ENCODE measurements at regions not wholly inside any gene's neighbourhood (a gene's known extent, or its start where the extent isn't known, plus 50 kb on each side); places are given as distances from the start of the nearest gene placed in this dataset.

GRCh38 chr9:108489567-108489966, 366.2 kb downstream of the ACTL7B start:
- Histone ChIP-seq H3K4me3 (no peak overlapping the region), H3K9me3 (replicated peaks) (no peaks in the 10 kb centered on the region)
- no peak for DNase-seq (ENCODE audit: low read depth in 1 of 2, low spot score in 2 of 2)

DNA sequence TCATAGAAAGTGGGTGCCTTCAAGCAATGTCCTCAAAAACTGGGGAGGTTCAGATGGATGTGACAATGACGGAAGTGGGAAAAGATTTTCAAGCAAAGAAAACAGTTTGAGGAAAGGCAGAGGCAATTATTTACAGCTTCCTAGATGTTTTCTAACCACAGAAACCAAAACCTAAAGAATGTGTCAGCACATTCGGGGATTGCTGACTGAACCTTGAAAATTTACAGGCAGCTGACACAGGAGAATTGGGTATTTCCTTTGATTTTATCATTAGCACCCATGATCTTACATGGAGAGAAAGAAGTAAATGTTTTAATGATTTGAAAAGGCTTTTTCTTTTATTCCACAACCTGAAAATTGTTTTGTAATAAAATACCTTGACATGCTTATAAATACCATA, 369.0 kb downstream of the ACTL7B start:
- no peaks in the 10 kb centered on the region for H3K36me3 ChIP-seq
- H3K4me1 ChIP-seq (replicated peaks): peaks cover 12% of the 10 kb centered on the region
- no peaks in the 10 kb centered on the region for H3K27me3 ChIP-seq (replicated peaks)
- H3K4me3 ChIP-seq: no peak overlapping the region
- DNase-seq (ENCODE audit: low read depth in 1 of 2, low spot score in 2 of 2): peak in 1 of 2 experiments; percentile 28
- H3K9me3 ChIP-seq (replicated peaks): no peaks in the 10 kb centered on the region
- H3K27ac ChIP-seq: no peak overlapping the region

More at GRCh38 chr9:108489567-108489966, 366.2 kb downstream of the ACTL7B start:
- H3K27me3 ChIP-seq (replicated peaks): no peaks in the 10 kb centered on the region
- H3K4me1 ChIP-seq (replicated peaks): peaks cover 12% of the 10 kb centered on the region
- no peak overlapping the region for H3K27ac ChIP-seq
- no peaks in the 10 kb centered on the region for H3K36me3 ChIP-seq

DNA sequence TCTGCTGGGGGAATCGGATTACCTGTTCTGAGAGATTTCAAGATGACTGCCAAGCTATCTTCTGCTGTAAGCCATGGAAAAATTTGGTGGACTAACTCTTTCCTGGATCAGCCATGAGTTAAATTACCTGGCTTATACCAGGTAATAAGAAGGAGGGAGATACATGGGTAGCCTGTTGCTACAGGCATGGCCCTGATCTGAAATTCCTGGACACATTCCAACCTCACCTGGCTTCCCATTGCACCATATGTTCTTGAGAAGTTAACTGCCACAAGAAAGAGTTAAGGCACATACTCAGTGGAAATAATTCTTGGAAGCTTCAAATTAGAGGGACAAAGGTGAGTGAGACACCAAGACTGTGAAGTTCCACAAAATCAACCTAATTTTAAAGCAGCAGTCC, 371.3 kb downstream of the ACTL7B start:
- no peaks in the 10 kb centered on the region for H3K36me3 ChIP-seq
- H3K27ac ChIP-seq: no peak overlapping the region
- H3K4me1 ChIP-seq (replicated peaks): peaks cover 12% of the 10 kb centered on the region
- no peaks in the 10 kb centered on the region for H3K9me3 ChIP-seq (replicated peaks)
- DNase-seq (ENCODE audit: low read depth in 1 of 2, low spot score in 2 of 2): no peak
- no peaks in the 10 kb centered on the region for H3K27me3 ChIP-seq (replicated peaks)
- no peak overlapping the region for H3K4me3 ChIP-seq

GRCh38 chr9:108483676-108484075, 372.1 kb downstream of the ACTL7B start:
- Histone ChIP-seq H3K4me3 (no peak overlapping the region), H3K4me1 (replicated peaks) (peaks cover 14% of the 10 kb centered on the region), H3K9me3 (replicated peaks) (no peaks in the 10 kb centered on the region), H3K36me3 (no peaks in the 10 kb centered on the region), H3K27ac (no peak overlapping the region), H3K27me3 (replicated peaks) (no peaks in the 10 kb centered on the region)
- DNase-seq (ENCODE audit: low read depth in 1 of 2, low spot score in 2 of 2): no peak

DNA sequence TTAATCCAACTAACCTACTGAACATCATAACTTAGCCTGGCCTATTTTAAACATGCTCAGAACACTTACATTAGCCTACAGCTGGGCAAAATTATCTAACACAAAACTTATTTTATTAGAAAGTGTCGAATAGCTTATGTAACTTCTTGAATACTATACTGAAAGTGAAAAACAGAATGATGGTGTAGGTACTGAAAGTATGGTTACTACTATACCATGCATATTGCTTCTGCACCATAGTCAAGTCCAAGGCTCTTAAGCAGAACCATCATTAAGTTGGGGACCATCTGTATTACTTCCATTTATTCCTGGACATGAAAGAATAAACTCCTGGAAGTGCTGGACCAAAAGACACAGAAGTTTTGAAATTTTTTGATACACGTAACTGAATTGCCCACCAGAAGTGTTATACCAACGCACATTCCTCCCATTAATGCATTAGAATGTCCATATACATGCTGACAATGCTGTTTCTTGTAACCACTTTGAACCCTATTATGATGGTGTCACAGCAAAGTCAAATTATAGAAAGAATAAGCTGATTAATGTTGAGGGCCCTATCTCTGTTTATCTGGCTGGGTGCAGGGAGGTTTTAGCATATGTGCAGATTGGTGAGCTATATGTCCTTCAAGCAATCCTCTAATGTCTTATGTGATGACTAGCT, 375.7 kb downstream of the ACTL7B start:
- Histone ChIP-seq H3K4me3 (no peak overlapping the region), H3K4me1 (replicated peaks) (peaks cover 32% of the 10 kb centered on the region), H3K36me3 (no peaks in the 10 kb centered on the region), H3K27ac (no peak overlapping the region), H3K9me3 (replicated peaks) (no peaks in the 10 kb centered on the region), H3K27me3 (replicated peaks) (no peaks in the 10 kb centered on the region)
- DNase-seq (ENCODE audit: low read depth in 1 of 2, low spot score in 2 of 2): no peak

- H3K4me3 ChIP-seq: no peak overlapping the region
- H3K27me3 ChIP-seq (replicated peaks): no peaks in the 10 kb centered on the region
- H3K4me1 ChIP-seq (replicated peaks): peaks cover 44% of the 10 kb centered on the region
- no peaks in the 10 kb centered on the region for H3K9me3 ChIP-seq (replicated peaks)
- peak overlapping the region; percentile 87 for H3K27ac ChIP-seq
- no peaks in the 10 kb centered on the region for H3K36me3 ChIP-seq
- DNase-seq (ENCODE audit: low read depth in 1 of 2, low spot score in 2 of 2): peak; percentile 50 to 79
Observed at GRCh38 chr9:108478431-108479332, 377.1 kb downstream of the ACTL7B start.

- no peaks in the 10 kb centered on the region for H3K36me3 ChIP-seq
- H3K4me1 ChIP-seq (replicated peaks): peaks cover 55% of the 10 kb centered on the region
- no peaks in the 10 kb centered on the region for H3K9me3 ChIP-seq (replicated peaks)
- peak in 1 of 2 experiments; percentile 55 for DNase-seq (ENCODE audit: low read depth in 1 of 2, low spot score in 2 of 2)
- H3K27me3 ChIP-seq (replicated peaks): no peaks in the 10 kb centered on the region
- peak overlapping the region; percentile 87 for H3K27ac ChIP-seq
- no peak overlapping the region for H3K4me3 ChIP-seq
Observed at GRCh38 chr9:108477529-108478006, 378.2 kb downstream of the ACTL7B start.

DNA sequence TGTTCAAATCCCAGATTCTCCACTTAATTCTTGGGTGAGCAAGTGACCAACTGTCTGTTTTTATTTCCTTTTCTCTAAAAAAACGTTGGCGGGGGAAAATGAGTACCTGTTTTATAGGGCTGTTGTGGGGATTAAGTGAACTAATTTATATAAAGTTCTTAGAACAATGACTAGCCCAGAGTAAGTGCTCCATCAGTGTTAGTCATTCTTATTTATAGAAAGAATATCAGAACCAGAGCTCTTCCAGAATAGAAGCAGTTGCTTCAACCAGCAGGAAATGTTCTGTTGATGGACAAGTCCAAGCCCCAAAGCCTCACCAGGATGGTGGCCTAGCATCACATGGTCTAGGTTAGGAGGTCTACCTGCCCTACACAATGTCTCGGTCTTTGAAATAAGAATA, 379.2 kb downstream of the ACTL7B start:
- DNase-seq (ENCODE audit: low read depth in 1 of 2, low spot score in 2 of 2): peak in 1 of 2 experiments; percentile 25
- H3K9me3 ChIP-seq (replicated peaks): no peaks in the 10 kb centered on the region
- no peaks in the 10 kb centered on the region for H3K27me3 ChIP-seq (replicated peaks)
- H3K36me3 ChIP-seq: no peaks in the 10 kb centered on the region
- H3K27ac ChIP-seq: peak overlapping the region; percentile 87
- H3K4me3 ChIP-seq: no peak overlapping the region
- peaks cover 55% of the 10 kb centered on the region for H3K4me1 ChIP-seq (replicated peaks)

DNA sequence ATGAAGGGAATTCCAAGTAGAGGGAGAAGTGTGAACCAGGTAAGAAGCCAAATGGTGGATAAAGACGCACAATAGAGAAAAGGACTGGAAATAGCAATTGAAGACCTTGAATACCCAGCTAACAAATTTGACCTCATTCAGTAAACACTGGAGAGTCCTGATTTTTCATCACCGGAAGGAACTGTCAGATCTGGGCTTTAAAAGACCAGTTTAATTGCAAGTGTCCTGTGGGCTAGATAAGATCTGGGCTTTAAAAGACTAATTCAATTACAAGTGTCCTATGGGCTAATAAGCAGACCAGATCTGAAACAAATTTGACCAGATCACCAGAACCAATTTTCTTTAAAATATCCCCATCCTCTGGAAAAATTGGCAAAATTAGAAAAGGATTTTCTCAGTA, 380.0 kb downstream of the ACTL7B start:
- Histone ChIP-seq H3K27me3 (replicated peaks) (no peaks in the 10 kb centered on the region), H3K4me3 (no peak overlapping the region), H3K36me3 (no peaks in the 10 kb centered on the region), H3K4me1 (replicated peaks) (peaks cover 55% of the 10 kb centered on the region), H3K27ac (no peak overlapping the region), H3K9me3 (replicated peaks) (no peaks in the 10 kb centered on the region)
- no peak for DNase-seq (ENCODE audit: low read depth in 1 of 2, low spot score in 2 of 2)

- H3K36me3 ChIP-seq: no peaks in the 10 kb centered on the region
- H3K27ac ChIP-seq: peak overlapping the region; percentile 80
- DNase-seq (ENCODE audit: low read depth in 1 of 2, low spot score in 2 of 2): no peak
- H3K4me1 ChIP-seq (replicated peaks): peaks cover 63% of the 10 kb centered on the region
- H3K27me3 ChIP-seq (replicated peaks): no peaks in the 10 kb centered on the region
- H3K4me3 ChIP-seq: no peak overlapping the region
- H3K9me3 ChIP-seq (replicated peaks): no peaks in the 10 kb centered on the region
Observed at GRCh38 chr9:108474356-108474755, 381.4 kb downstream of the ACTL7B start.

GRCh38 chr9:108473209-108474112, 382.3 kb downstream of the ACTL7B start:
- no peaks in the 10 kb centered on the region for H3K9me3 ChIP-seq (replicated peaks)
- no peak overlapping the region for H3K4me3 ChIP-seq
- peak overlapping the region; percentile 80 for H3K27ac ChIP-seq
- DNase-seq (ENCODE audit: low read depth in 1 of 2, low spot score in 2 of 2): peak; percentile 51 to 85
- no peaks in the 10 kb centered on the region for H3K36me3 ChIP-seq
- H3K27me3 ChIP-seq (replicated peaks): no peaks in the 10 kb centered on the region
- peaks cover 63% of the 10 kb centered on the region for H3K4me1 ChIP-seq (replicated peaks)

- Histone ChIP-seq H3K36me3 (no peaks in the 10 kb centered on the region), H3K4me1 (replicated peaks) (peaks cover 33% of the 10 kb centered on the region), H3K27me3 (replicated peaks) (no peaks in the 10 kb centered on the region), H3K4me3 (no peak overlapping the region), H3K9me3 (replicated peaks) (no peaks in the 10 kb centered on the region), H3K27ac (no peak overlapping the region)
- DNase-seq (ENCODE audit: low read depth in 1 of 2, low spot score in 2 of 2): peak in 1 of 2 experiments; percentile 39
Observed at GRCh38 chr9:108469654-108470053, 386.1 kb downstream of the ACTL7B start.

- H3K27me3 ChIP-seq (replicated peaks): no peaks in the 10 kb centered on the region; the same call in 1 of the 2 replicates
- H3K4me1 ChIP-seq (replicated peaks): peaks cover 20% of the 10 kb centered on the region
- no peak overlapping the region for H3K4me3 ChIP-seq
Observed at GRCh38 chr9:108468364-108468763, 387.4 kb downstream of the ACTL7B start.

More at GRCh38 chr9:108468364-108468763, 387.4 kb downstream of the ACTL7B start:
- peak; percentile 14 to 56 for DNase-seq (ENCODE audit: low read depth in 1 of 2, low spot score in 2 of 2)
- Histone ChIP-seq H3K9me3 (replicated peaks) (no peaks in the 10 kb centered on the region), H3K36me3 (no peaks in the 10 kb centered on the region), H3K27ac (no peak overlapping the region)
